MM.1S (cell line): ENCODE measurements at regions not wholly inside any gene's neighbourhood (a gene's known extent, or its start where the extent isn't known, plus 50 kb on each side); places are given as distances from the start of the nearest gene placed in this dataset.

Experiments
- CTCF ChIP-seq: fragments of 300-600 bp; sonication (generic); IDR thresholded peaks from 2 replicates; pipeline ENCODE4 v1.5.1; 2016; ENCODE audit warnings: antibody characterized with exemption, low read length, mixed read lengths
- EZH2phosphoT487 ChIP-seq: fragments of 300-600 bp; sonication (generic); IDR thresholded peaks from 2 replicates; pipeline ENCODE4 v1.6.1; 2018; ENCODE audit warnings: antibody characterized with exemption, low read length

GRCh38 chr17:77316651-77317050, 175.9 kb downstream of the SEC14L1 start:
- TF ChIP-seq CTCF (no peak), EZH2phosphoT487 (no peak)
